ENCODE measurements at regions not wholly inside any gene's neighbourhood (a gene's known extent, or its start where the extent isn't known, plus 50 kb on each side); places are given as distances from the start of the nearest gene placed in this dataset.

DNA sequence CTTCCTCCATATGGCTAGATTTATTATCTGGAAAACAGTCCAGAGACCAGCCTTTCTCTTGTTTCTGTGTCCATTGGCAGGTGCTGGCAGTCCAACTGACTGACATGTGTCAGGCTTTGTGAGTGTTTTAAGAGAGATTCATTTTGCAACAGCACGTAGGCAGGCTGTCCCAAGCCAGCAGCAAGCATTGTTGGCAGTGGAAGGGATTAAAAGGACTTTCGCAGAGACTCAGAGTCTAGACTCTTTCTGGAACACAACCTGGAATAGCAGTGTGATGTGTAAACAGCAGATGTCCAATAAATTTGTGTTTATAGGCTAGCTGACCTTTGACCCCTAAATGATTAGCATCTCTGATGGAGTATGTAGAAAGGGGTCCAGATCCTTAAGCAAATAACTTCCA lies 222.2 kb upstream of the SERP2 start:
- H3K9ac ChIP-seq (ENCODE audit: low read length in 3 of 3), result no peak overlapping the region
- no peak for FAIRE-seq

GRCh38 chr13:44153496-44153895 lies 220.1 kb upstream of the SERP2 start:
- DNase-seq (no peak), FAIRE-seq (no peak)
- H3K9ac ChIP-seq (ENCODE audit: low read length in 3 of 3), result no peak overlapping the region
- peaks cover 4 to 5% (median 4%) of the 10 kb centered on the region in 3 donors for H3K4me1 ChIP-seq (ENCODE audit: control insufficient read depth in 2 of 3, insufficient read depth in 2 of 3, low read depth in 1 of 3, low read length in 3 of 3)
- H3K9me3 ChIP-seq (ENCODE audit: control insufficient read depth in 2 of 3, insufficient read depth in 1 of 3, low read length in 3 of 3), result no peaks in the 10 kb centered on the region
- H3K36me3 ChIP-seq (ENCODE audit: control insufficient read depth in 2 of 3, insufficient read depth in 3 of 3, low read length in 3 of 3), result no peaks in the 10 kb centered on the region
- H3K4me3 ChIP-seq (ENCODE audit: low read length in 3 of 3), result no peak overlapping the region
- intact Hi-C loops (cut with DNase I), result no loop called here
- no peak overlapping the region for H3K27ac ChIP-seq (ENCODE audit: low read depth in 2 of 2, low read length in 2 of 2)
- no peaks in the 10 kb centered on the region for H3K27me3 ChIP-seq (ENCODE audit: control insufficient read depth, insufficient read depth, low read length)
- TF ChIP-seq, protein P1, sequence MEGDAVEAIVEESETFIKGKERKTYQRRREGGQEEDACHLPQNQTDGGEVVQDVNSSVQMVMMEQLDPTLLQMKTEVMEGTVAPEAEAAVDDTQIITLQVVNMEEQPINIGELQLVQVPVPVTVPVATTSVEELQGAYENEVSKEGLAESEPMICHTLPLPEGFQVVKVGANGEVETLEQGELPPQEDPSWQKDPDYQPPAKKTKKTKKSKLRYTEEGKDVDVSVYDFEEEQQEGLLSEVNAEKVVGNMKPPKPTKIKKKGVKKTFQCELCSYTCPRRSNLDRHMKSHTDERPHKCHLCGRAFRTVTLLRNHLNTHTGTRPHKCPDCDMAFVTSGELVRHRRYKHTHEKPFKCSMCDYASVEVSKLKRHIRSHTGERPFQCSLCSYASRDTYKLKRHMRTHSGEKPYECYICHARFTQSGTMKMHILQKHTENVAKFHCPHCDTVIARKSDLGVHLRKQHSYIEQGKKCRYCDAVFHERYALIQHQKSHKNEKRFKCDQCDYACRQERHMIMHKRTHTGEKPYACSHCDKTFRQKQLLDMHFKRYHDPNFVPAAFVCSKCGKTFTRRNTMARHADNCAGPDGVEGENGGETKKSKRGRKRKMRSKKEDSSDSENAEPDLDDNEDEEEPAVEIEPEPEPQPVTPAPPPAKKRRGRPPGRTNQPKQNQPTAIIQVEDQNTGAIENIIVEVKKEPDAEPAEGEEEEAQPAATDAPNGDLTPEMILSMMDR (IDR thresholded peaks at IDR 0.05; ENCODE audit: borderline replicate concordance, extremely low read depth, insufficient read depth), result no peak

More for the DNA sequence above, 222.2 kb upstream of the SERP2 start:
- TF ChIP-seq, protein P1 (IDR thresholded peaks at IDR 0.05; ENCODE audit: borderline replicate concordance, extremely low read depth, insufficient read depth), result no peak
- Histone ChIP-seq H3K36me3 (ENCODE audit: control insufficient read depth in 2 of 3, insufficient read depth in 3 of 3, low read length in 3 of 3) (no peaks in the 10 kb centered on the region), H3K9me3 (ENCODE audit: control insufficient read depth in 2 of 3, insufficient read depth in 1 of 3, low read length in 3 of 3) (no peaks in the 10 kb centered on the region), H3K27me3 (ENCODE audit: control insufficient read depth, insufficient read depth, low read length) (no peaks in the 10 kb centered on the region), H3K4me3 (ENCODE audit: low read length in 3 of 3) (no peak overlapping the region), H3K4me1 (ENCODE audit: control insufficient read depth in 2 of 3, insufficient read depth in 2 of 3, low read depth in 1 of 3, low read length in 3 of 3) (peaks cover 4 to 5% (median 4%) of the 10 kb centered on the region in 3 donors), H3K27ac (ENCODE audit: low read depth in 2 of 2, low read length in 2 of 2) (no peak overlapping the region)
- DNase-seq, result no peak
- intact Hi-C loops (cut with DNase I), result no loop called here

GRCh38 chr13:44155422-44156293 lies 218.0 kb upstream of the SERP2 start:
- Histone ChIP-seq H3K9ac (ENCODE audit: low read length in 3 of 3) (peak overlapping the region in 1 of 3 donors; percentile 43), H3K4me1 (ENCODE audit: control insufficient read depth in 2 of 3, insufficient read depth in 2 of 3, low read depth in 1 of 3, low read length in 3 of 3) (peaks cover 4 to 7% (median 4%) of the 10 kb centered on the region in 3 donors), H3K27ac (ENCODE audit: low read depth in 2 of 2, low read length in 2 of 2) (no peak overlapping the region), H3K36me3 (ENCODE audit: control insufficient read depth in 2 of 3, insufficient read depth in 3 of 3, low read length in 3 of 3) (no peaks in the 10 kb centered on the region), H3K4me3 (ENCODE audit: low read length in 3 of 3) (peak overlapping the region; percentile 14 to 46 (median 28)), H3K27me3 (ENCODE audit: control insufficient read depth, insufficient read depth, low read length) (no peaks in the 10 kb centered on the region), H3K9me3 (ENCODE audit: control insufficient read depth in 2 of 3, insufficient read depth in 1 of 3, low read length in 3 of 3) (no peaks in the 10 kb centered on the region)
- intact Hi-C loops (cut with DNase I), result no loop called here
- DNase-seq (peak; percentile 63 to 96 (median 89)), FAIRE-seq (no peak)
- TF ChIP-seq, protein P1 (IDR thresholded peaks at IDR 0.05; ENCODE audit: borderline replicate concordance, extremely low read depth, insufficient read depth), result no peak

Data from kidney (tissue), 13 donors.